ENCODE measurements at regions not wholly inside any gene's neighbourhood (a gene's known extent, or its start where the extent isn't known, plus 50 kb on each side); places are given as distances from the start of the nearest gene placed in this dataset.
A peak's percentile ranks its signal among the peaks of the same experiment; 100 is the strongest.

DNA sequence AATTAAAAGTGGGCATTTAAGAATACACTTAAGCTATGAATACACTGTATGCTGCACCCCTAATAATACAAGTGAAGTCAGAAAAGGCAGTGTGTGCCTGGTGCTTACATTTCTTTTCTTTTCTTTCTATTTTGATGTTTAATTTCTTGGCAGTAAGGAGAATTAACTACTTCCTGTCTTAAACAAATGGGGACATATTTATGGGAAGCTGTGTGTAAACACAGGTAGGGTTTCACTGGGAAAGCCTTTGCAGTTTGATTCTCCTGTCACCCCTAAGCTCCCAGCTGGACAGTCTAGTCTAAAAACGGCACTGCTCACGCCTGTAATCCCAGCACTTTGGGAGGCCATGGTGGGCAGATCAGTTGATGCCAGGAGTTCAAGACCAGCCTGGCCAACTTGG is 146.0 kb downstream of the MIS18A start:
- DNase-seq, result no peak

DNA sequence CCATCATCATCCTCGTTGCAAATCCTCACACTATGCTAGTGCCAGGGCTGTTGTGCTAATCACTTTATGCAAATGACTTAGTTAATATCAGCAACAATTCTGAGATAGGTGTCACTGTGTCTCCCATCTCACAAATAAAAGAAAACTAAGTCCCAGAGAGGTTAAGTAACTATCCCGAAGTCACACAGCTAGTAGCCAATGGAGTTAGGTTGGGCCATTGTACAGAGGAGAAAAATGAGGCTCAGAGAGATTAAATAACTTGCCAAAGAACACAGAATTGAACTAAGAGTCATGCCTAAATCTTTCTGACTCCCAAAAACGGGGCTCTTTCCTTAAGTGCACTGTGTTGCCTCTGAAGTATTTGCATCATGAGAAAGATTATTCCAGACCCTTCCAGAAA is 146.4 kb downstream of the MIS18A start:
- no peak for DNase-seq

DNA sequence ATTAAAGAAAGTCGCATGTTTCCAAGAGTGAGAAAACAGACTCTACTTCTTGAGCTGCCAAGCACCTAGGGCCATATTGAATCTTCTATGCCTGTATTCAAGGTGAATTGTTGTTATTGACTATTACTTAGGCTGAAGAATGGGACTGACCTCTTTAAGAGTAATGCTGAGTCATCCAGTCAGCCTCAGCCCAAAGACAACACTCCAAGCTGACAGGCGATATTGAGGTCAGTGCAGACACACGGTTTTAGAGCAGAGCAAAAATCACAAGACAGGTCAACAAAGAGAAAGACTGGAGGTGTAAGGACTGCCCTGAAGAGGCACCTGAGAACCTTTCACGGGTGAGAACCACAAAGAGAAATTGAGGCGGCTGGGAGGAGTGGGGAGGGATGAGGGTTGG is 146.9 kb downstream of the MIS18A start:
- no peak for DNase-seq

GRCh38 chr21:32131164-32131563 is 147.7 kb downstream of the MIS18A start:
- DNase-seq, result no peak

DNA sequence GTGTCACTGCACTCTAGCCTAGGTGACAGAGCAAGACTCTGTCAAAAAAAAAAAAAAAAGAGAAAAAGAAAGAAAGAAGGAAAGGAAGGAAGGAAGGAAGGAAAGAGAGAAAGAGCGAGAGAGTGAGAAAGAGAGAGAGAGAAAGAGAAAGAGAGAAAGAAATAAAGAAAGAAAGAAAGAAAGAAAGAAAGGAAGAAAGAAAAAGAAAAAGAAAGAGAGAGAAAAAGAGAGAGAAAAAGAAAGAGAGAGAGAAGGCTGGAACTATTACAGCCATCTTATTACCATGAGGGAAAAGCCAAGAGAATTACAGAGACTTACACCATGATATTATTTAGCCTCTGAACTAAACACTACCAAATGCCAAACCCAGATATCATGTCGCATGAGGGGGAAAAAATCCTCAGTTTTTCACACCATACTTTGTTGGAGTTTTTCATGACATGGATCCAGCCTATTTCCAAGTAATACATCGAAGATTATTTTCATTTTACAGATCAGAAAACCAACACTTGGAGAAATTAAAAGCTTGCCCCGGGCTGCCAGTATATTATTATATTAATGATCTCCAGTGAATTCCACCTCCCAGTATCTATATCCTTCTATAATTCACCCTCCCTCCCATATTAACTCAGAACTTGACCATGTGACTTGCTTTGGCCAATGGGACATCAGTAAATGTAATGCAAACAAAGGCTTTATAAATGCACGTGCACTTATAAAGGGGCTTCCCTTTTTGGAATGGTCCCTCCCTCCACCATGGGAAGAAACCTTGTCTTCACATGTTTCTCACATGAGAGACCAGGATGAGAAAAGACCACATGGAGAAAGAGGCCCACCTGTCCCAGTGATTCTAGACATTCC is 148.6 kb downstream of the MIS18A start:
- no peak for DNase-seq

- no peak for DNase-seq
Observed at GRCh38 chr21:32127081-32127480, 151.8 kb downstream of the MIS18A start.

DNA sequence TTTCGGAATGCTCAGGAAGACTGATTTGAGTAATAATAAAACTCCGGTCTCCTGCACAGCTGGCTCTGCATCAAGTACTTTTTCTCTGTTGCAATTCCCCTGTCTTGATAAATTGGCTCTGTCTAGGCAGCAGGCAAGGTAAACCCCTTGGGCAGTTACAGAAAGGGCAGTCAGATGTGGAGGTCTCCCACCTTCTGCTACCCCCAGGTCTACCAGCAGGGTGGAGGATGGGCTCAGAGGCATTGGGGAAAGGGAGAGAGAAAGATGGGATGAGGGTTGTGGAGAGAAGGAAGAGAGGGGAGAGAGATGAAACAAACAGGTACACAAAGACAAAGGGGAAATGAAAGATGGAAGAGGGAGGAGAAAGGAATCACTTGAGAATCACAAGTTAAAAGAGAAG is 156.8 kb downstream of the MIS18A start:
- DNase-seq, result no peak

GRCh38 chr21:32120230-32120629 is 158.6 kb downstream of the MIS18A start:
- DNase-seq, result no peak

DNA sequence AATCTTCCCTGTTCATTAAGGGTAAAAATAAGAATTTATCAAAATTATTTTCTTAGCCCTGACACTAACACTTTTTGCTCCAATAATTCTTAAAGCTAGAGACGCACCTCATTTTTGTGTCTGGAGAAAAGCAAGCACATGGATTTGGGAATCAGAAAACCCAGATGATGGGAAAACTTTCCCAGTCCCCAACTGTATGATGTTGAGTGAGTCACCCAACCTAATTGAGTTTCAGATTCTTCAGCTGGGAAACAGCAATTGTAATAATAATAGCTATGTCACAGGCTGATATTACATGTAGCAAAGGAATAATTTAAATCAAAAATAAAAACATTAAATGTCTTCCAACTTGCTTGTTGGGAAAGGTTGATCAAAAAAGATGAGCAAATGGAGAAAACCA is 159.0 kb downstream of the MIS18A start:
- DNase-seq, result no peak

DNA sequence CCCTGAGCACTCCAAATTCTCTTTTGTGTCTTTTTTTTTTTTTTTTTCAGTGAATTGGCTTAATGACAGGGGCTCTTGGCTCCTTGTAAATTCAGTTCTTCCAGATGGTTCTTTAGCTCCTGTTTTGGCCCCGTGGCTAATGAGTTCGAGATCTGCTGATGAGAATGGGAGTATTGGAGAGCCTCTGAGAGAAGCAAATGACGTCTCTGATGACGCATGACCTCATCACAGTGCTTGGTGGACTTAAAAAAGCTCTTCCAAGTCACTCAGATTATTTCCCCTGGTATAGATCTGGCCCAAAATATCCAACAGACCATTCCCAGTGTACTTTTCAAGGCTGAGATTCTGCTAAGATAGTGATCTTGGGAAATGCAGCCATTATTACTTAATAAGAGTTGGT is 159.5 kb downstream of the MIS18A start:
- no peak for DNase-seq

DNA sequence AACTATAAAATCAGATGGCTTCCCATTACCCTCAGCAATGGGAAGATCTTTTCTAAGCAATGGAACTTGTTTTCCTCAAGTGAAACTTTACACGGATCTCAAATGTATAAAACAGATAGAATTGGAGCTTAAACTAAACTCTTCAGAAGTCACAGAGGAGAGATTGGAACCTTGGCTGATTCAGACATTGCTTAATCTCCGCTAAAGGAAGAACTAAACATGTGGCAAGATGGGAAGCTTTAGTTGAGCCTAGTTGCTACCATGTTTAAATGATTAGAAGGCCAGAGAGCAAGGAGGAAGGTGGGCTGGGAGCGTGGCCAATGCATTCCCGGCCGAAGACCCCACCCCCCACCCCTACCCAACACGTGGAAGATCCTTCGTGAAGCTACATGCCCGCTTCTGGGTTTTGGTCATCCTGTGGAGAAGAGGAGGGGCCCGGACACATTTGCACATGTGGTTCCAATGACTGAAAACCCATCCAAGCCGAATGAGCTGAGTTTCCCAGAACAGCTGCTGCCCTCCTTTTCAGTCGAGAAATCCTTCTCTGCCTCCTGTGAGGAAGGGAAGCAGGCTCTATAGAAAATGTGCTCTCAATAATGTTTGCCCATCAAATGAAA is 164.3 kb downstream of the MIS18A start:
- peak; percentile 53 for DNase-seq

GRCh38 chr21:32113486-32113885 is 165.4 kb downstream of the MIS18A start:
- no peak for DNase-seq

GRCh38 chr21:32112195-32112594 is 166.7 kb downstream of the MIS18A start:
- DNase-seq, result no peak

DNA sequence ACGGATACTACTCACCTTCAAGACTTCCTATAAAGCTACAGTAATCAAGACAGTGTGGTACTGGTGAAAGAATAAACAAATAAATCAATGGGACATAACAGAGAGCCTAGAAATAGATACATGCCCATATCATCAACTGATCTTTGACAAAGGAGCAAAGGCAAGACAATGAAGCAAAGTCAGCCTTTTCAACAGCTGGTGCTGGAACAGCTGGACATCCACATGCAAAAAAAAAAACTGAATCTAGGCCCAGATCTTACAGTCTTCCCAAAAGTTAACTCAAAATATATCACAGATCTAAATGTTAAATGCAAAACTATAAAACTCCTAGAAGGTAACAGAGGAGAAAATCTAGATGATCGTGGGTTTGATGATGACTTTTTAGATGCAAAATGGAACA is 170.3 kb downstream of the MIS18A start:
- no peak for DNase-seq

GRCh38 chr21:32103361-32103760 is 175.5 kb downstream of the MIS18A start:
- DNase-seq, result no peak

DNA sequence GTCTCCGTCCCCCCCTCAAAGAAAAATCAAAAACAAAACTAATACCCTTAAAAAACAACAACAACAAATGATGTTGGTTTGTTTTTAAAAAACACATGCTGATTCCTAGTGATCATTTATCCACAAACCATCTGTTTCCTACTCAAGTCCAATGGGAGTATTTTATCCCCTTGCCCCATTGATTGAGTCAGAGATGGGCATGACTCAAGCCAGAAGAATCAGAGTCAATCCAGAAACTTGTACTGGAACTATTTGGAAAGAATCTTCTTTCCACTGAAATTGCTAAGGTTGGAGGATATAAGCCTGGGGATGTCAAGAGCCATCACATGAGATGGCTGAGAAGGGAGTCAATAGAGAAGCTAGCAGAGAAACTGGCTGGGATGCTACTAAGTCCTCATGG is 176.4 kb downstream of the MIS18A start:
- DNase-seq, result no peak

- no peak for DNase-seq
Observed at GRCh38 chr21:32101277-32101676, 177.6 kb downstream of the MIS18A start.

DNA sequence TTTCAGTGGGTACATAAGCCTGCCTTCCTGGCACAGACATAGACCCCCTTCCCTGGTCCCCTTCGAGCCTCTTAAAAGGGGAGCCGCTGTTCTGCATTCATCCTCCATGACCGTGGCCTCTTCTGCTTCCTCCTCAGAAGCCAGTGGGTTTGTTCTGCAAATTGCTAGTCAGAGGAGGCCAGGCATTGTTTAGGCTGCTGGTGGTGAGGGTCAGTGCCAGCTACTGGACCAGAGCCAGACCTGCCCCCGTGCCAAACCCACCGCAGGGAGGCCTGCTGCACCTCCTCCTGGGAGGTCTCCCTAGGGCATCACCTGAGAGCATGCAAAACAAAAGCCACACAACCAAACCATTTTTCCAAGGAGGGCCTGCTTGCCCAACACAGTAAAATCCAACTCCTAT is 178.4 kb downstream of the MIS18A start:
- no peak for DNase-seq

DNA sequence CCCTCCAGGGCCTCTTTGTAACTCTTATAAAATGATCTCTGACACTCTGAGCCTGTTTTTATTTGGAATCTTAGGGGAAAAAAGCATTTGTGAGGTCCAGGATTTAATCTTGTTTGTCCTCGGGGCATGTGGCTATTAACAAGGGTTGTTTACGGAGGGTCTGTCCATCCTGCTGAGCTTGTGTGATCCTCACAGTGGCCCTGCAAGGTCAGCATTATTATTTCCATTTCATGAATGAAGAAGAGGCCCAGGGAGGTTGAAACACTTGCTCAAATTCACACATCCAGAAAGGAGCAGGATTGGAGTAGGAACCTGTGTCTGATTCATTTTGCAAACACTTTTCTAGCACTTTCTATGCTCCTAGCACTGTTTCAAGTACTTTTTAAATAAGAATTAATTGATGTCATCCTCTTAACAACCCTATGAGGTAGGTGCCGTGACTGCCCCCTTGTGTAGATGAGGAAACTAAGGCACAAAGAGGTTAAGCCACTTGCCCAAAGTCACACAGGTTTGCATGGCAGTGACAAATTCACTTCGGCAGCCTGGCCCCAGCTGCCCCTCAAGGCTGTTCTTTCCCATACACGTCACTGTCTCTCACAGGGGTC is 178.9 kb downstream of the MIS18A start:
- DNase-seq, result no peak

GRCh38 chr21:32096411-32096810 is 182.4 kb downstream of the MIS18A start:
- no peak for DNase-seq

GRCh38 chr21:32094804-32095203 is 184.0 kb downstream of the MIS18A start:
- DNase-seq, result no peak

GRCh38 chr21:32093646-32094462 is 185.0 kb downstream of the MIS18A start:
- no peak for DNase-seq

DNA sequence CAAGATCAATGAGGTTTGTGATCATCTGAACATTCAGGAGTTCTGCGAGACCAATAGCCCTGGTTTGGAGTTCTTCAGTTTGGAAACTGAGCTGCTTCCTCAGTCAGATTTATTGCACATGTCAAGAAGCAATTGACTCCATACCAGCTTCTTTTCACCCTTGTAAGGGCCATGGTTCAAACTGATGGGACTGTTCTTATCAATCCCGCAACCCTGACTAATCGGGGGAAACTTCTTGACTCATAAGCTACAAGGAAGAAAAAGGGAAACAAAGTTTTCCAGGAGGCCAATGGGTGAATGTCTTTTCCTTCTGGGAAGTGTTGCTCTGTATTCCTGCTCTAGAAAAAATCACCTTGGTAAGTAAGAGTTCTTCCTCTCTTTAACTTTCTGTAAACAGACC is 187.9 kb downstream of the MIS18A start:
- no peak for DNase-seq

All from right hindlimb (tissue), 1 donor.